Fibroblast of villous mesenchyme (primary cell): ENCODE measurements at regions not wholly inside any gene's neighbourhood (a gene's known extent, or its start where the extent isn't known, plus 50 kb on each side); places are given as distances from the start of the nearest gene placed in this dataset.
"Not testable (repeated sequence)": the region's sequence is repeated elsewhere in the genome, so short reads cannot be mapped to it uniquely, and the experiment has no call there.

Source experiments
- DNase-seq: peaks from one replicate; pipeline ENCODE4 v3.0.0-alpha.2; 2010; ENCODE audit warnings: low read depth
- H3K4me3 ChIP-seq: 2 replicates; pipeline ENCODE4 v1.5.1; 2011; ENCODE audit warnings: low read depth, mild to moderate bottlenecking, low read length
- CTCF ChIP-seq: IDR thresholded peaks from 2 replicates; pipeline ENCODE4 v1.5.1; 2012; ENCODE audit warnings: low read depth, mild to moderate bottlenecking, low read length; ENCODE audit not compliant: insufficient read depth

- no peak for DNase-seq
- TF ChIP-seq CTCF = no peak
- H3K4me3 ChIP-seq = no peak overlapping the region
Observed at GRCh38 chr2:131724019-131724418, 196.3 kb downstream of the CCDC74A start.

GRCh38 chr2:131728451-131728850 is 200.8 kb downstream of the CCDC74A start:
- not testable (repeated sequence) for DNase-seq, H3K4me3 ChIP-seq

- DNase-seq, H3K4me3 ChIP-seq: not testable (repeated sequence)
Observed at GRCh38 chr2:131733530-131733929, 205.8 kb downstream of the CCDC74A start.

- not testable (repeated sequence) for DNase-seq, H3K4me3 ChIP-seq
Observed at GRCh38 chr2:131736406-131736805, 208.7 kb downstream of the CCDC74A start.

GRCh38 chr2:131738533-131738932 is 210.8 kb downstream of the CCDC74A start:
- H3K4me3 ChIP-seq, DNase-seq: not testable (repeated sequence)

- not testable (repeated sequence) for H3K4me3 ChIP-seq, DNase-seq
Observed at GRCh38 chr2:131738996-131739434, 211.3 kb downstream of the CCDC74A start.

GRCh38 chr2:131753640-131754561 is 226.2 kb downstream of the CCDC74A start:
- no peak for TF ChIP-seq CTCF
- no peak for DNase-seq
- H3K4me3 ChIP-seq = no peak overlapping the region

- no peak overlapping the region for H3K4me3 ChIP-seq
- DNase-seq = no peak
- TF ChIP-seq CTCF = no peak
Observed at GRCh38 chr2:131754929-131755720, 227.4 kb downstream of the CCDC74A start.

GRCh38 chr2:131756141-131756907 is 228.6 kb downstream of the CCDC74A start:
- TF ChIP-seq CTCF = no peak
- no peak overlapping the region for H3K4me3 ChIP-seq
- DNase-seq = no peak

GRCh38 chr2:131758941-131759340 is 231.3 kb downstream of the CCDC74A start:
- not testable (repeated sequence) for DNase-seq

GRCh38 chr2:131774955-131775555 is 247.4 kb downstream of the CCDC74A start:
- H3K4me3 ChIP-seq, DNase-seq: not testable (repeated sequence)

More at GRCh38 chr2:131758941-131759340, 231.3 kb downstream of the CCDC74A start:
- not testable (repeated sequence) for H3K4me3 ChIP-seq

GRCh38 chr2:131775903-131776506 is 248.3 kb downstream of the CCDC74A start:
- not testable (repeated sequence) for H3K4me3 ChIP-seq

More at GRCh38 chr2:131775903-131776506, 248.3 kb downstream of the CCDC74A start:
- not testable (repeated sequence) for DNase-seq
